HL-60 (cell line): ENCODE measurements at regions not wholly inside any gene's neighbourhood (a gene's known extent, or its start where the extent isn't known, plus 50 kb on each side); places are given as distances from the start of the nearest gene placed in this dataset.

Source experiments
- DNase-seq, 2 experiments: peaks; one replicate each; pipeline ENCODE4 v3.0.0-alpha.2; 2010 to 2020; ENCODE audit warnings: low read depth in 1 of 2, low spot score in 1 of 2
- H3K27ac ChIP-seq: fragments of 250-450 bp; sonication (Bioruptor Pico); replicated peaks from 2 replicates; pipeline ENCODE4 v1.5.1; 2020; ENCODE audit warnings: mild to moderate bottlenecking, moderate library complexity
- H3K27me3 ChIP-seq: fragments of 250-450 bp; sonication (Bioruptor Pico); 2 replicates; pipeline ENCODE4 v1.5.1; 2021; ENCODE audit warnings: mild to moderate bottlenecking, moderate library complexity; ENCODE audit not compliant: insufficient read depth, poor library complexity, severe bottlenecking
- H3K4me3 ChIP-seq: replicated peaks from 2 replicates; pipeline ENCODE4 v1.5.1; 2011; ENCODE audit warnings: mild to moderate bottlenecking, control low read depth, low read length; ENCODE audit not compliant: insufficient read depth
- GABPA ChIP-seq: IDR thresholded peaks from 2 replicates; pipeline ENCODE4 v1.6.1; 2012; ENCODE audit warnings: low read depth
- POLR2AphosphoS5 ChIP-seq: IDR thresholded peaks from 2 replicates; pipeline ENCODE4 v1.6.1; 2012; ENCODE audit warnings: low read depth
- REST ChIP-seq: IDR thresholded peaks from 2 replicates; pipeline ENCODE4 v1.6.1; 2012; ENCODE audit warnings: low read depth; ENCODE audit not compliant: insufficient replicate concordance
- SPI1 ChIP-seq: IDR thresholded peaks from 2 replicates; pipeline ENCODE4 v1.6.1; 2012; ENCODE audit warnings: low read depth, mild to moderate bottlenecking, borderline replicate concordance
- TF ChIP-seq, protein P1 (sequence below): IDR thresholded peaks from one replicate; pipeline ENCODE4 v1.5.1; 2011; ENCODE audit warnings: low read length, control low read depth, inconsistent platforms; ENCODE audit not compliant: insufficient read depth

- no peak for TF ChIP-seq POLR2AphosphoS5
- TF ChIP-seq REST, result no peak
- no peak for TF ChIP-seq GABPA
- TF ChIP-seq, protein P1, sequence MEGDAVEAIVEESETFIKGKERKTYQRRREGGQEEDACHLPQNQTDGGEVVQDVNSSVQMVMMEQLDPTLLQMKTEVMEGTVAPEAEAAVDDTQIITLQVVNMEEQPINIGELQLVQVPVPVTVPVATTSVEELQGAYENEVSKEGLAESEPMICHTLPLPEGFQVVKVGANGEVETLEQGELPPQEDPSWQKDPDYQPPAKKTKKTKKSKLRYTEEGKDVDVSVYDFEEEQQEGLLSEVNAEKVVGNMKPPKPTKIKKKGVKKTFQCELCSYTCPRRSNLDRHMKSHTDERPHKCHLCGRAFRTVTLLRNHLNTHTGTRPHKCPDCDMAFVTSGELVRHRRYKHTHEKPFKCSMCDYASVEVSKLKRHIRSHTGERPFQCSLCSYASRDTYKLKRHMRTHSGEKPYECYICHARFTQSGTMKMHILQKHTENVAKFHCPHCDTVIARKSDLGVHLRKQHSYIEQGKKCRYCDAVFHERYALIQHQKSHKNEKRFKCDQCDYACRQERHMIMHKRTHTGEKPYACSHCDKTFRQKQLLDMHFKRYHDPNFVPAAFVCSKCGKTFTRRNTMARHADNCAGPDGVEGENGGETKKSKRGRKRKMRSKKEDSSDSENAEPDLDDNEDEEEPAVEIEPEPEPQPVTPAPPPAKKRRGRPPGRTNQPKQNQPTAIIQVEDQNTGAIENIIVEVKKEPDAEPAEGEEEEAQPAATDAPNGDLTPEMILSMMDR, result no peak
- no peak for TF ChIP-seq SPI1
- Histone ChIP-seq H3K27me3 (no peaks in the 10 kb centered on the region), H3K27ac (no peak overlapping the region), H3K4me3 (no peak overlapping the region)
- no peak for DNase-seq
These were observed 1036.5 kb downstream of the ROBO2 start for GRCh38 chr3:78076379-78076778.

DNA sequence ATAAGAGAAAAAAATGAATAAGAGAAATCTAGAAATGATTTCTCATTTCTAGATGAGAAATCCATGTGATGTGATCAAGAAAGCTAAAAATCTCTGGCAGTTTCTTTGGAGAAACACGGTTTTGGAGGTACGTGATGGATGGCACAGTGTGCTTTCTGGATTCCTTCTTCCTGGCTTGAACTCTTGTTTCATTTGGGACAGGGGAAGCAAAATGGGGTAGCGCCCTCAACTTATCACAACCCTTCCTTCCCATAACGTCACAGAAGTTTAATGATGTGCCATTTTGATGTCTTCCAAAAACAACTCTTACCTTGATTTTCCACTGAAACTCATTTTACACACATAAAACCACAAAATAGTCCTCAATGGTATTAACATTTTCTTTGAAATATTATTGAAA is 1037.3 kb downstream of the ROBO2 start:
- TF ChIP-seq SPI1, result no peak
- no peak for TF ChIP-seq POLR2AphosphoS5
- no peak for TF ChIP-seq REST
- TF ChIP-seq, protein P1, result no peak
- TF ChIP-seq GABPA, result no peak
- Histone ChIP-seq H3K4me3 (no peak overlapping the region), H3K27ac (no peak overlapping the region), H3K27me3 (no peaks in the 10 kb centered on the region)
- DNase-seq, result no peak

GRCh38 chr3:78077842-78078241 is 1037.9 kb downstream of the ROBO2 start:
- Histone ChIP-seq H3K4me3 (no peak overlapping the region), H3K27me3 (no peaks in the 10 kb centered on the region), H3K27ac (no peak overlapping the region)
- TF ChIP-seq, protein P1, result no peak
- TF ChIP-seq SPI1, result no peak
- TF ChIP-seq REST, result no peak
- no peak for TF ChIP-seq GABPA
- no peak for TF ChIP-seq POLR2AphosphoS5
- DNase-seq, result no peak
